ENCODE measurements at regions not wholly inside any gene's neighbourhood (a gene's known extent, or its start where the extent isn't known, plus 50 kb on each side); places are given as distances from the start of the nearest gene placed in this dataset.

- intact Hi-C loops (cut with DNase I; ENCODE audit: low total_unique reads), result no loop called here
- DNase-seq, result peak in 1 of 2 donors; percentile 6
- 43 to 51% (median 49%) methylated on average over 3 of the region's 3 CpGs for WGBS, 5 donors
- TF ChIP-seq CTCF (IDR thresholded peaks at IDR 0.05) (no peak), EP300 (IDR thresholded peaks at IDR 0.05) (no peak), POLR2A (IDR thresholded peaks at IDR 0.05) (no peak), POLR2AphosphoS5 (IDR thresholded peaks at IDR 0.05) (no peak)
- no peaks in the 10 kb centered on the region for H3K9me3 ChIP-seq
- no peaks in the 10 kb centered on the region for H3K27me3 ChIP-seq
- no peaks in the 10 kb centered on the region for H3K36me3 ChIP-seq
- H3K4me3 ChIP-seq, result no peak overlapping the region
- no peak overlapping the region for H3K27ac ChIP-seq
- H3K4me1 ChIP-seq, result peaks cover 0 to 3% (median 0%) of the 10 kb centered on the region in 4 donors
Observed at GRCh38 chr4:27666943-27667342, 806.3 kb downstream of the STIM2 start.

- WGBS, 5 donors, result 36 to 64% (median 54%) methylated on average over 3 of the region's 3 CpGs
- intact Hi-C loops (cut with DNase I; ENCODE audit: low total_unique reads), result no loop called here
- Histone ChIP-seq H3K9me3 (no peaks in the 10 kb centered on the region), H3K4me3 (no peak overlapping the region), H3K36me3 (no peaks in the 10 kb centered on the region), H3K4me1 (peaks cover 0 to 3% (median 0%) of the 10 kb centered on the region in 4 donors), H3K27me3 (no peaks in the 10 kb centered on the region), H3K27ac (no peak overlapping the region)
- DNase-seq, result no peak
- TF ChIP-seq POLR2A (IDR thresholded peaks at IDR 0.05) (no peak), CTCF (IDR thresholded peaks at IDR 0.05) (no peak), EP300 (IDR thresholded peaks at IDR 0.05) (no peak), POLR2AphosphoS5 (IDR thresholded peaks at IDR 0.05) (no peak)
Observed at GRCh38 chr4:27668001-27668400, 807.4 kb downstream of the STIM2 start.

GRCh38 chr4:27678027-27678426 lies 817.4 kb downstream of the STIM2 start:
- intact Hi-C loops (cut with DNase I; ENCODE audit: low total_unique reads), result no loop called here
- Histone ChIP-seq H3K36me3 (no peaks in the 10 kb centered on the region), H3K27me3 (no peaks in the 10 kb centered on the region), H3K4me3 (no peak overlapping the region), H3K9me3 (no peaks in the 10 kb centered on the region), H3K27ac (no peak overlapping the region), H3K4me1 (no peaks in the 10 kb centered on the region)
- TF ChIP-seq POLR2AphosphoS5 (IDR thresholded peaks at IDR 0.05) (no peak), EP300 (IDR thresholded peaks at IDR 0.05) (no peak), POLR2A (IDR thresholded peaks at IDR 0.05) (no peak), CTCF (IDR thresholded peaks at IDR 0.05) (no peak)
- DNase-seq, result no peak
- 21 to 58% (median 30%) methylated on average over 1 of the region's 1 CpG for WGBS, 5 donors

- Histone ChIP-seq H3K36me3 (no peaks in the 10 kb centered on the region), H3K27ac (no peak overlapping the region), H3K4me3 (no peak overlapping the region), H3K9me3 (no peaks in the 10 kb centered on the region), H3K27me3 (no peaks in the 10 kb centered on the region), H3K4me1 (peaks cover 0 to 6% (median 3%) of the 10 kb centered on the region in 4 donors)
- 31 to 34% (median 33%) methylated on average over 8 of the region's 8 CpGs for WGBS, 5 donors
- DNase-seq, result peak; percentile 57 to 82
- intact Hi-C loops (cut with DNase I; ENCODE audit: low total_unique reads), result no loop called here
- TF ChIP-seq POLR2A (IDR thresholded peaks at IDR 0.05) (no peak), POLR2AphosphoS5 (IDR thresholded peaks at IDR 0.05) (no peak), CTCF (IDR thresholded peaks at IDR 0.05) (peak in 5 of 7 experiments; percentile 23 to 54 (median 41))
Observed at GRCh38 chr4:27684610-27685011, 824.0 kb downstream of the STIM2 start.
